HepG2 (cell line): ENCODE measurements at regions not wholly inside any gene's neighbourhood (a gene's known extent, or its start where the extent isn't known, plus 50 kb on each side); places are given as distances from the start of the nearest gene placed in this dataset.

Source experiments
- ATAC-seq: fragments of 200-7000 bp; cut with Tn5 transposase; 3 replicates; pipeline ENCODE4 v1.9.1; 2020; ENCODE audit warnings: mild to moderate bottlenecking, moderate library complexity
- BruUV-seq: library from RNA; stranded (reverse); fragments of 400-500 nt; replicated peaks from 2 replicates; lab custom pipeline; 2021; lab: Mats Ljungman, UMichigan
- CTCF ChIA-PET: fragments of 300-600 bp; formaldehyde crosslinking; extraction: SDS; loops from one replicate; lab custom pipeline; 2021; ENCODE audit warnings: low total read pairs, inconsistent platforms, low intra/inter-chr PET ratio; lab: Yijun Ruan, JAX
- POLR2A ChIA-PET: fragments of 350-600 bp; sonication (Branson Sonifier 250); formaldehyde crosslinking; loops from one replicate; lab custom pipeline; 2020; ENCODE audit warnings: antibody characterized with exemption, inconsistent platforms; lab: Yijun Ruan, JAX
- DNase-seq: peaks from one replicate; pipeline ENCODE4 v3.0.0-alpha.2; 2015; ENCODE audit warnings: low spot score
- FAIRE-seq: peaks from 3 replicates; lab custom pipeline; 2011; peaks lifted over from hg19 to GRCh38; lab: Jason Lieb, UNC
- H2AFZ ChIP-seq: one replicate; pipeline ENCODE4 v1.6.1; 2011; ENCODE audit warnings: low read length, inconsistent platforms
- H3K27ac ChIP-seq: fragments of 300-600 bp; 3 replicates; pipeline ENCODE4 v1.8.0; 2011; ENCODE audit warnings: mixed run types, mild to moderate bottlenecking, mixed read lengths, low read length, inconsistent platforms; ENCODE audit not compliant: insufficient read depth; ENCODE audit errors: extremely low read length
- H3K27me3 ChIP-seq, 2 experiments: fragments of 200-600 bp in 1 of 2; 2 replicates in 1 of 2; 3 replicates in 1 of 2; pipeline versions ENCODE4 v1.6.0 to v1.8.0; 2011; ENCODE audit warnings: low read length in 2 of 2, mild to moderate bottlenecking in 2 of 2, moderate library complexity in 2 of 2, inconsistent platforms in 1 of 2; ENCODE audit not compliant: insufficient read depth in 2 of 2, control insufficient read depth in 1 of 2
- H3K36me3 ChIP-seq, 2 experiments: fragments of 200-600 bp in 1 of 2; replicated peaks in 1 of 2; 2 replicates in 1 of 2; 3 replicates in 1 of 2; pipeline versions ENCODE4 v1.5.1 to v1.8.0; 2011; ENCODE audit warnings: low read length in 2 of 2, inconsistent platforms in 1 of 2; ENCODE audit not compliant: insufficient read depth in 2 of 2, control insufficient read depth in 1 of 2
- H3K4me1 ChIP-seq: 2 replicates; pipeline ENCODE4 v1.5.1; 2012; ENCODE audit warnings: low read length, inconsistent platforms; ENCODE audit not compliant: insufficient read depth
- H3K4me2 ChIP-seq: 2 replicates; pipeline ENCODE4 v1.6.0; 2011; ENCODE audit warnings: low read depth, low read length, inconsistent platforms
- H3K4me3 ChIP-seq, 3 experiments: fragments of 200-600 bp in 1 of 3; sonication (generic), shearing (Covaris generic) in 1 of 3; replicated peaks in 1 of 3; 2 replicates each; pipeline ENCODE4 v1.5.1; 2011 to 2016; ENCODE audit warnings: low read length in 3 of 3, inconsistent platforms in 2 of 3, low read depth in 2 of 3, mild to moderate bottlenecking in 2 of 3, control low read depth in 1 of 3, mixed read lengths in 1 of 3; ENCODE audit not compliant: insufficient read depth in 1 of 3
- H3K79me2 ChIP-seq: one replicate; pipeline ENCODE4 v1.6.1; 2011; ENCODE audit warnings: low read length, inconsistent platforms; ENCODE audit not compliant: insufficient read depth
- H3K9ac ChIP-seq: 2 replicates; pipeline ENCODE4 v1.6.0; 2011; ENCODE audit warnings: mild to moderate bottlenecking, low read depth, low read length, inconsistent platforms; ENCODE audit not compliant: insufficient read depth
- H3K9me3 ChIP-seq: 2 replicates; pipeline ENCODE4 v1.5.1; 2012; ENCODE audit warnings: mild to moderate bottlenecking, low read length
- H4K20me1 ChIP-seq: 2 replicates; pipeline ENCODE4 v1.6.0; 2011; ENCODE audit warnings: inconsistent platforms, mild to moderate bottlenecking, low read length, moderate library complexity; ENCODE audit not compliant: insufficient read depth
- GATAD2A ChIP-seq: IDR thresholded peaks from 2 replicates; pipeline ENCODE4 v1.6.1; 2016
- HHEX ChIP-seq: IDR thresholded peaks from 2 replicates; pipeline ENCODE4 v1.6.1; 2016; ENCODE audit warnings: control low read depth
- NFE2L1 ChIP-seq: sonication (generic); formaldehyde crosslinking; IDR thresholded peaks from 2 replicates; pipeline ENCODE4 v1.4.0; 2020; ENCODE audit warnings: missing genetic modification reagents, mild to moderate bottlenecking, borderline replicate concordance
- NFKB2 ChIP-seq: sonication (generic); formaldehyde crosslinking; IDR thresholded peaks from 2 replicates; pipeline ENCODE4 v1.4.0; 2020; ENCODE audit warnings: missing genetic modification reagents, borderline replicate concordance
- SMARCC2 ChIP-seq: fragments of 450-650 bp; IDR thresholded peaks from 2 replicates; pipeline ENCODE4 v1.6.1; 2017; ENCODE audit warnings: antibody characterized with exemption, mild to moderate bottlenecking
- SP140L ChIP-seq: sonication (generic); formaldehyde crosslinking; IDR thresholded peaks from 2 replicates; pipeline ENCODE4 v1.4.0; 2020; ENCODE audit warnings: missing genetic modification reagents, borderline replicate concordance
- STAG1 ChIP-seq: sonication (generic); formaldehyde crosslinking; IDR thresholded peaks from 2 replicates; pipeline ENCODE4 v1.4.0; 2020; ENCODE audit warnings: missing genetic modification reagents
- ZNF263 ChIP-seq: sonication (generic); formaldehyde crosslinking; IDR thresholded peaks from 2 replicates; pipeline ENCODE4 v1.4.0; 2020; ENCODE audit warnings: missing genetic modification reagents
- WGBS: methylation state at CpG from one replicate; pipeline ENCODE4 v1.1.6; 2017; ENCODE audit warnings: low lambda C conversion rate; 5-methylcytosine and 5-hydroxymethylcytosine counted together
- in situ Hi-C: cut with HindIII; loops from 2 replicates; pipeline ENCODE4 v1.10.0; 2017; ENCODE audit warnings: low pct_unique_long_range_greater_than_20kb; ENCODE audit not compliant: extremely low pct_ligation_motif_present
- intact Hi-C: fragments of 100-400 bp; cut with micrococcal nuclease; formaldehyde crosslinking; loops from one replicate; pipeline ENCODE4 v1.10.0; 2022; ENCODE audit not compliant: unreplicated experiment
- TF ChIP-seq, protein P1 (sequence below): sonication (generic); formaldehyde crosslinking; IDR thresholded peaks from 2 replicates; pipeline ENCODE4 v1.5.0; 2020; ENCODE audit warnings: mild to moderate bottlenecking, missing genetic modification reagents, moderate library complexity

DNA sequence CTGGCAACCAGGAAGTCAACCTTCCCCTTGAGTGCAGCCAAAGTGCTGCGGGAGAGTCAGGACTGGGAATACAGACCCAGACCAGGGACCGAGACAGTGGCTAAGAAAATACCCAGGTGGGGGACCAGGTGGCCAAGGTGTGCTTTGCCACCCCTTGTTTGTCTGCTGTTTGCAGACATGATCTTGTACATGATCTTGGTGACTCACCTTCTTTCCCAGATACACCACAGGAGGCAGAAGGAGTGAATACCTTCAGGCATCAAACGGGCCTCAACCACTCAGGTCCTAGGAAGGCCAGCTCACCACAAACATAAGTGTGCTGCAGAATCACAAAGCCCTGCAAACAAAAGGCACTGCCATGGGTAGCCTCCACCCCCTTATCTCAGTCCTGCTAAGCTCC, 62.0 kb downstream of the CNGA2 start (continued):
- no peak for TF ChIP-seq NFKB2
- TF ChIP-seq SMARCC2 = no peak
- no peak for TF ChIP-seq NFE2L1 (CRISPR knock-in tag)
- no peak for TF ChIP-seq SP140L

DNA sequence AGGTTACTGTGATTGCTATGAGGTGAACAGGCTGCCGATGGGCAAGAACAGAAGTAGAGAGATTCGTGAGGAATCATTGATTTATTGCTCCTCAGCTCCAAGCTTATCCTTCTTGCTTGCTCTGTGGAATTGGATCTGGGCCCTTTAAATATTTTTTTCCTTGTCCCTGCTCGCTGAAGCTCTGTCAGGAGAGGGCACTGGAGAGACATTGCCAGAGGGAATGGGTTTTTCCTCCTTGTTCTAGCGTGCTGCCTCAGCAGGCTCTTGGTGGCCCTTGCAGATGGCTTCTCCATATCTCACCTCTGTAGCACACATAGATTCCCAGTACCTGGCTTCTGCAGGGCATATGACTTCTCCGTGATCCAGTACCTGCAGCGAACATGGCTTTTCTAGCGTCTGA, 67.4 kb downstream of the CNGA2 start:
- Histone ChIP-seq H3K27me3 (no peaks in the 10 kb centered on the region), H3K4me3 (no peak overlapping the region), H4K20me1 (no peaks in the 10 kb centered on the region), H3K9ac (no peak overlapping the region), H3K4me2 (no peak overlapping the region), H2AFZ (no peak overlapping the region), H3K9me3 (no peaks in the 10 kb centered on the region), H3K4me1 (no peaks in the 10 kb centered on the region), H3K36me3 (no peaks in the 10 kb centered on the region), H3K27ac (no peak overlapping the region), H3K79me2 (no peaks in the 10 kb centered on the region)
- ChIA-PET CTCF (no interaction called here), POLR2A (no interaction called here)
- BruUV-seq = no TSS peak
- FAIRE-seq (no peak), ATAC-seq (no peak; the same call in 2 of the 3 replicates), DNase-seq (no peak)
- TF ChIP-seq GATAD2A (CRISPR knock-in tag) = no peak
- TF ChIP-seq STAG1 (CRISPR knock-in tag) = peak; percentile 65
- TF ChIP-seq, protein P1, sequence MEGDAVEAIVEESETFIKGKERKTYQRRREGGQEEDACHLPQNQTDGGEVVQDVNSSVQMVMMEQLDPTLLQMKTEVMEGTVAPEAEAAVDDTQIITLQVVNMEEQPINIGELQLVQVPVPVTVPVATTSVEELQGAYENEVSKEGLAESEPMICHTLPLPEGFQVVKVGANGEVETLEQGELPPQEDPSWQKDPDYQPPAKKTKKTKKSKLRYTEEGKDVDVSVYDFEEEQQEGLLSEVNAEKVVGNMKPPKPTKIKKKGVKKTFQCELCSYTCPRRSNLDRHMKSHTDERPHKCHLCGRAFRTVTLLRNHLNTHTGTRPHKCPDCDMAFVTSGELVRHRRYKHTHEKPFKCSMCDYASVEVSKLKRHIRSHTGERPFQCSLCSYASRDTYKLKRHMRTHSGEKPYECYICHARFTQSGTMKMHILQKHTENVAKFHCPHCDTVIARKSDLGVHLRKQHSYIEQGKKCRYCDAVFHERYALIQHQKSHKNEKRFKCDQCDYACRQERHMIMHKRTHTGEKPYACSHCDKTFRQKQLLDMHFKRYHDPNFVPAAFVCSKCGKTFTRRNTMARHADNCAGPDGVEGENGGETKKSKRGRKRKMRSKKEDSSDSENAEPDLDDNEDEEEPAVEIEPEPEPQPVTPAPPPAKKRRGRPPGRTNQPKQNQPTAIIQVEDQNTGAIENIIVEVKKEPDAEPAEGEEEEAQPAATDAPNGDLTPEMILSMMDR (CRISPR knock-in tag) = peak; percentile 52
- TF ChIP-seq HHEX (CRISPR knock-in tag) = no peak
- TF ChIP-seq ZNF263 (CRISPR knock-in tag) = no peak
- WGBS = 18% methylated on average over 4 of the region's 7 CpGs
- in situ Hi-C loops (no loop called here), intact Hi-C loops (no loop called here)
